HG03159 (cell line): ENCODE measurements at regions not wholly inside any gene's neighbourhood (a gene's known extent, or its start where the extent isn't known, plus 50 kb on each side); places are given as distances from the start of the nearest gene placed in this dataset.

ENCODE experiments used
- ATAC-seq: cut with Tn5 transposase; IDR thresholded peaks from one replicate; pipeline ENCODE4 v1.9.1; 2021; ENCODE audit warnings: mild to moderate bottlenecking, moderate library complexity; ENCODE audit not compliant: unreplicated experiment

DNA sequence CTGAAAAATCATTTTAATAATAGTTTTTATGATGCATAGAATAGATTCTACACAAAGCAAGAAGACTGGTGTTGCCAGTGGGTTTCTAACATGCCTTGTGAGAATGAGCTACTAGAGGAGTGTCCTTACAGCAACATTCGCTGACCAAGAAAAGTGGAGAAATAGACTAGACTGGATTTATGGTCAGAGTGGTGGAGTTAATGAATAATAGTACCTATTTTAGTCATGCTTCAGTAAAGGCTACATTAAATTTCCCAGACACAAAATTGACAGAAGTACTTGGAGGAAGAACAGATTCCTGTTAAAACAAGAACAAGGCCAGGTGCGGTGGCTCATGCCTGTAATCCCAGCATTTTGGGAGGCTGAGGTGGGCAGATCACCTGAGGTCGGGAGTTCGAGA, 539.2 kb downstream of the ETS1 start:
- ATAC-seq: no peak

DNA sequence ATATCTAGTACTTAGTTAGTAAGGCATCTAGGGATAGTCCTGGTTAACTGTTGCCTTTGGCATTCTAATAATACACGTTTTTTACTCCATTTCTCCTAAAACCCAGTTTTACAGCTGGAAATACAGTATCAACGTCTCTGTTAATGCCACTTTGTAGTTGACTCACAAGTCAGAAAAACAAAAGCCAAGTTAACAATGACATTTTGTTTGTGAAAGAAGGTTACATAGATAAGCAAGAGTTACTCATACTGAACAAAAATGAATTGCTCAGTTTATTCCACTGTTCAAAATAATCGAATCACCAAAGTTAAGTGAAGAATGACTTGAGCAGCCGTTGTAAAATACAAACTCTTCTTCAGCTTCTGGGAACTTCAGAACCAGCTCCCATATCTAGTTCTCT, 540.3 kb downstream of the ETS1 start:
- no peak for ATAC-seq

DNA sequence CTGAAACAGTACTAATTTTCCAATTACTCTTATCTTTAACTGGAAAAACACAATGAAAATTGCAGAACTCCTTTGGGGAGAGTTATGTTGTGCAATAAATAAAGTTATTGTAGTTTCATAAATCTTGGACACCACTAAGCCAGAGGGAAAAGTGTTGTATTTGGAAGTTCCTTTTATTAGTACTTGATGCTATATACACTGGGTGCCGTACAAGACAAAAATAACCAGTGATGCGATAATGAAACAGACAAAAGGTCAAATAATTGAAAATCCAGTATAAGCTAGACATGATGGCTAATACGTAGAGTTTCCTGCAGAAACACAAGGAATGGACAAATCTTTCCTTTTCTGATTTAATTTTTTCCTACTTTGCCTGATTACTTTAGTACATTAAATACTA, 541.1 kb downstream of the ETS1 start:
- no peak for ATAC-seq

DNA sequence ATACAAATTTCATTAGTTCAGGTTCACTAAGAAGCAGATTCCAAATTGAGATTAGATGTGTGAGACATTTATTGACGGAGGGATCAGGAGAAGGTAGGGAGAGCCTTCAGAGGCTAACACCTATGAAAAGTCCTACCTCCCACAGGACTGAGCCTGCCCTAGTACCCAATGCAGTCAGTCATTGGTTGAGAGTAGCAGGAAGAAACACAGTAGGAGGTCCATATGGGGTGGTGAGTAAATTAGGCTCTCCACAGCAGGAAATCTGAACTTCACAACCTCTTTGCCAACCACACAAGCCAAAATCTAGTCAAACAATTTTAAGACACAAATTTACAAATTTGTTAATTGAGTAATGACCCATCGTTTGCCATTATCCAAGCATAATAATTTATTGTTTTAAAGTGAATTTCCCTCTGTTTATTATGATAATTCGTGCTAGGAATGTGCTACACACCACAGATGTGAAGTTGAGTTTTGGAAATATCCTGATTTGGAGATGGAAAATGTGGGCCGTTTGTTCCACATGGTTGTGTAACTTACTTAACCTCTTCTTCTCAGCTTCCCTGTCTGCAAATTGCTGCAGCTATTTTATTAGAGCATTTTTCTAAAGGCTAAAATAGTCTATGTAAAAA, 542.1 kb downstream of the ETS1 start:
- ATAC-seq: no peak

DNA sequence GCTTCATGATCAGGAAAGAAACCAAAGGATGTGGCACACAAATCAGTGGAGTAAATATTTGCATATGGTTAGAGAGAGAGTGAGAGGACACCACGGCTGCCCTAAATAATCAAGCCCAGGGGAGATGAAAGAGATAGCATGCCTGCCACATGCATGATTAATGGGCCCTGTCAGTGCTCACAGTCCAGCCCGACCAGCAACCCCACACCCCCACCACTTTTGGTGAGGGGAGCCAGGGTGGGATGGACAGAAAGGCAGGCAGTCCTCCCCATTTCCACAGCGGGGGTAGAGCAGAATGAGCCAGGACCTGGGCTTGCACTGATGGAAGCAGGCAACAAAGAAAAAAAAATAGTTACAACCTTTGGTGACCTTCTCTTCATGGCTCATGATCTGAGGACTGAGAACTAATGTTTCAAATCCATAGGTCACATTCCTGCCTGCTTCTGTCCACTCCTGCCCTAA, 545.0 kb downstream of the ETS1 start:
- no peak for ATAC-seq

DNA sequence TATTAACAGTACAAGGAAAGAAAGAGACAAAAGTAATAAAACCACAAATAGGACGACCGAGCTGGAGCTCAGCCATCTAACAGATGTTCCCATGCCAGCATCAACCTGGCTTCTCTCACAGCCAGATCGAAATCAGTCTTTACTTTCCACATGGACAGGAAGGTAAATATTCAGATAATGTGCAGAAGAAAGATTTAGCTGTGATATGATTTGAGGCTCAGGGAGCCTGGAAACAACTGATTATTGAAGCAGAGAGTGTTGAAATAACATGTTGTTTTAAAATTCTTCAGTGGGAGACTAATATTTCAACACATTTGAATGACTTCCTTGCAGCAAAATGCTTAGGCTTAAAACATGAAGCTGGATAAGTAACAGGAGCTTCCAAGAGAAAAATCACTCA, 546.8 kb downstream of the ETS1 start:
- ATAC-seq: no peak

DNA sequence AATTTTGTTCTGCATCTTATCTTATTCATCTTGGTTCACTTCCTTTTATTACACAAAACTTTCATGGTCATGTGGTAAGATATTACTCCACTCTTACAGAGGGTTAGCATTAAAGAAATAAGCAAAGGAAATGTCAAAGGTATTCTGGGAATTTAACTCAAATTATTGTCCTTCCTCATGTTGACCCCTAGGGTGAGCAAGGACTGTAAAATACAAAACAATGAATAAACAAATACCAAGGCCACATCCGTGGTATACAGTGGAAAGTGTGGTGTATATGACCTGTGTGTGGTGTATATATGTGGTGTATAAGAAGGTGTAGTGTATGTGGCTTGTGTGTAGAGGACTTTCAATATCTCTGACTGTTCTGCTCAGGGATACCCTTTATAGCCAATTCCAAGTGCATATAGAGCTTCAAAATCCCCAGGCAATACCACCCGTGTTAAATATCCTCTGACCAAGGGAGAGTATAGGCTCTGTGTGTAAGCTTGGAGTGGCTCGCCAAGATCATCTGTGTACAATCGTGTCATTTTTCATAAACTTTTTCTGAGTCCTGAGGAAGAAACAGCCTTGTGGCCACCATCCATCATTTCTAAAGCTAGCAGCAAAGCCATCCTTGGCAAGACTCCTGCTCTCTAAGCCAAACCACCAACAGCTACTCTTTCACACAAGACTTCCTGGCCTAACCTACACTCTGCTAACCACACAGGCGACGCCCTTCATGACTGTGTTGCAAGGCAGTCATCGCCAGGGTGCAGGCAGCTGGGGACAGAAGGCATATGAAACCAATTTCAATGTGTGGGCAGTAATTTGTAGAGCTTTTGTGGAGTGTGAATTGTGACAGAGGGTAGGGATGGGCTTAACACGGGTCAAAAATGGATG, 548.0 kb downstream of the ETS1 start:
- ATAC-seq: peak; percentile 91

DNA sequence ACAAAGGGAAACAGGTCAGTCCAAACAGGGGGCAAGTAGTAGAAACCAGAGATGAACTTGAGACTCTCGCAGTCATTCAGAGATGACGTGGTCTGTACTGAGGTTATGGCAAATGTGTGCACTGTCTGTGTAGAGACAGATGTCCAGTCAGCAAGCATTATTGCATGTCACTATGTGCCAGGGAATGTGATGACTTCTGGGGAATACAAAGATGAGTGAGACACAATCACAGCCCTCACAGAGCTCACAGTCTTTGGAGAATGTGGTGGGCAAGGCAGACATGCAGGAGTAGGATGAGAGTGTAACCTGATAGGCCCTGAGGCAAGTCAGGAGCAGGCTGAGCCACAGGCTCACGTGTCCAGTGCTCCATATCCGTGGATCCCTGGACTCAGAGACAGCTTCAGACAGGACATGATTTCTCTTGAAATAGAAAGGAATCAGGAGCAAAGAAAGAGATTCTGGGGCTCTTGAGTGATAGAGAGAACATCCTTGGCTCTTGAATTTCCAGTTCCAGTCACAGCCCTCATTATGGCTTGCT, 550.7 kb downstream of the ETS1 start:
- no peak for ATAC-seq

DNA sequence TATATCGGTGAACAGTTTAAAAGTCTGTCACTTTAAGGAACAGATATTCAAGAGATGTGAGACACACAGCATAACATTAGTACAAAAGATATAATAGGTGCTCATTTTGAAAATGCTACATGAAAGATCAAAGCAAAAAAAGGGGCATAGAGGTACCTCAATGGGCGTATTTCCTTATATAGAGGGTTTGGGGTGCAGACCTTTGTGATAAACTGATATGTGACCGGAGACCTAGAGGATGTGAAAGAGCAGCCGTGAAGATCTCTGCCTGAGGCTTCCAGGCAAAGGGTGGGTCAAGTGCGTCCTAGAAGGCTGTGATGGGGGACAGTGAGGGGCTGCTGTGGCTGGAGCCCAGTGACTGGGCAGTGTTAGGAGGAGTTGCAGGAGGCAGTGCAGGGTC, 551.4 kb downstream of the ETS1 start:
- ATAC-seq: no peak

DNA sequence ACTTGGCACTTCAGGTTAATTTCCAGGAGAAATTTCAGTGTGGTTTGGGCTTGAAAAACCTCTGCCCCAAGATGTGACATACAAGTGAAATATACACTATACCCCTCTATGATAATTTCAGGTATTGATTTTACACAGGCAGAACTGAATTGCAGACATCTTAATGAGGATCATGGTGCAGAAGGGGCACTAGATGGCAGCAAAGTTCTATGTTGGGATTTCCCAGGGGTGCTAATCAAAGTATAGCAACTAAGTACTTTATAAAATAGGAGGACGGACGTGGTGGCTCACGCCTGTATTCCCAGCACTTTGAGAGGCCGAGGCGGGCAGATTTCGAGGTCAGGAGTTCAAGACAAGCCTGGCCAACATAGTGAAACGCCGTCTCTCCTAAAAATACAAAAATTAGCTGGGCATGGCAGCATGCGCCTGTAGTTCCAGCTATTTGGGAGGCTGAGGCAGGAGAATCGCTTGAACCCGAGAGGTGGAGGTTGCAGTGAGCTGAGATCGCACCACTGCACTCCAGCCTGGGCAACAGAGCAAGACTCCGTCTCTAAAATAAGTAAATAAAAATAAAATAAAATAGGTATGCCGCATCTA, 555.7 kb downstream of the ETS1 start:
- peak; percentile 79 for ATAC-seq

DNA sequence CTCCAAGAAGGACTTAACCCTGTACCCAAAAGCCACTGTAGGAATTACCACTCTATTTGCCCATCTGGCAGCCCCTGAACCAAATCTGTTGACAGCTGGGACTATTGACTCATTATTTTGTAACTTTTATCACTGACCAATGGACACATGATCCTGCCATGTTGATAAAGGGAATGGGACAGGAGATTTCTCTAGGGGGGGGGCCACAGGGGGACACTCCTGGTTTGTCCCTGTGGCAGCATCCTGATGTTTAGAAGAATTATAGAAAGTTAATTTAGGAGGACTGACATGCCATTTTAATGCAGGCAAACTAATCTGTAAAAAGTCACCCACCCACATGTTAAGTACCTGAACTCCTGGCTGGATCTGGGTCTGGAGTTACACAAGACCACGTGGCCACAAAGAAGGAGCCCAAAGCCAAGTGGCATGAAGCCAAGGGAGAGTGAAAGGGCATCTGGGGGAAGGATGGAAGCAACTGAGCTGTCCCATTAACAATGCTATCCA, 558.1 kb downstream of the ETS1 start:
- no peak for ATAC-seq

DNA sequence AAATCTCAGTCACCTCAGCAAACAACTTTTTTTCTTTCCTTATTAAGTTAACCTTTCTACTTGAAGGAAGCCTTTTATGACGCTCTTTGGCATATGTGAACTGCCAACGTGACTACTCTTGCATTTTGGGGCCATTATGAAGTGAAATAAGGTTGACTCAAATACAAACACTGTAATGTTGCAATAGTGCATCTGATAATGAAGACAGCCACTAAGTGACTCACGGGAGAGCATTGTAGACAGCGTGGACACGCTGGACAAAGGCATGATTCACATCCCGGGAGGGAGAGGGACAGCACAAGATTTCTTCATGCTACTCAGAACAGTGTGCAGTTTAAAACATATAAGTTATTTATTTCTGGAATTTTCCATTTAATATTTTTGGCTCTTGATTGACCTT, 560.8 kb downstream of the ETS1 start:
- no peak for ATAC-seq

DNA sequence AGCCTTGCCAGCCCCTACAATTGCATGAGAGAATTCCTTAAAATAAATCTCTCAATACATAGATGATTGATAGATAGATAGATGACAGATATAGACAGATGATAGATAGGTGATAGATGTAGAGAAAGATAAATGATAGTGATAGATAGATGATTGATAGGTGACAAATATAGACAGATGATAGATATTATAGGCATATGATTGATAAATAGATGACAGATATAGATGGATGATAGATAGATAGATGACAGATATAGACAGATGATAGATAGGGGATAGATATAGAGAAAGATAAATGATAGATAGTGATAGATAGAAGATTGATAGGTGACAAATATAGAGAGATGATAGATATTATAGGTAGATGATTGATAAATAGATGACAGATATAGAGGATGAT, 564.6 kb downstream of the ETS1 start:
- ATAC-seq: no peak

DNA sequence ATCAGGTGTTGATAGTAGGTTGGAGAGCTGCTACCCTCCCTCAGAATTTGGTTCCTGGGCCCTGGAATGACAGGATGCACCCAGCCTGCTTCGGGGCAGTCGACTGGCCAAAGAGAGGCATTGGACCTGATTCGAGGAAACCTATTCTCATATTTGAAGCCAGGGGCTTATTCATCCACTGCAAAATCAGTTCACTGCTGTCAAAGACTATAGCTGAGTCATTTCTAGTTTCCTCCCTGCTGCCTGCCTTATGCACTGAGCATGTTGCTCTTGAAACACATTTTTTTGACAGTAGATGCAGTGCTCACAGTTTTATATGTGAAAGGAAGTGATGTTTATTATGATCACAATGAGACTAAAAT, 565.4 kb downstream of the ETS1 start:
- ATAC-seq: peak; percentile 73

DNA sequence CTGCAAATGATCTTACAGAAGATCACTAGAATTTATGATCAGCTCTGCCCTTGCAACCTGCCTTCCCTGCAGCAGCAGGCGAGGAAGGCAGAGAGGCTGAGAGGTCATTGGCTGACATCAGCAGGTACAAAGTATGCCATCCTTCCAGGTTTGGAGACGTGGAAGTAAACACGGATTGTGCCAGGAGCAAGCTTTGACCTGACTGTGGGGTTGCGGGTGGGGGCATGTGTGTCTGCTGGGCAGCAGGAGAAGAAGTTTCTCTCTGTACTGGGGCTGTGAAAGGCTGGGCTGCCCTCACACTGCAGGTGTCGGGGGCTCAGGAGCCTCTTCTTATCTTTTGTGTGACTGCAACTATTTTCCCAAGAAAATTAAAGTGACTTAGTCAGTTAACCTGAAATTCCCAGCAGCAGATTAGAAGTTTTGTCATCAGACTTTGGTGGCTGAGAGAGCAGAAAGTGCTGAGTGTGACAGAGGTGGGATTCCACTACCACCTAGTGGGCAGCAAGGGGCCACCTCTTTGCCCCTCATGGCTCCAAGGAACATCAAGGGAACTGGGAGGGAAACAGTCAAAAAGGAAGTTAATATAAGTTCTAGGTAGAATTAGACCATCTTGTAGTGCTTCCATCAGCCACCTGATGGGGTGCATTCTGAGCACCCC, 565.9 kb downstream of the ETS1 start:
- peak; percentile 28 for ATAC-seq

DNA sequence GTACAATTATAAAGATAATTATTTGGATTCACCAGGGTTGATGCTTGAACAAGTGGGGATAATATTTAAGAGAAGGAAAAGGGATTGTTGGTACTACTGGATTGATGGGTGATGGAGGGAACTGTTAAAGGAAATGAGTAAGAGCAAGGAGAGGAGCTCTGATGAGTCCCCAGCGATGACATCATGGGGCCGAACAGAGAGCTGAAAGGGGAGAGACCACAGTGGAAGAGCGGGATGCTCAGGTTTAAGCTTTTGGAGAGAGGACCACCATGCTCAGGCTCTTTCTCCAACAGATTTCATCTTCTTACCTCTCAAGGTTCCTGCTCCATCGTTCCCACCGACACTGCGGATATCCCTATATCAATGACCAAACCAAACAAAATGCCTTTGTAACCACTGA, 568.7 kb downstream of the ETS1 start:
- ATAC-seq: no peak

DNA sequence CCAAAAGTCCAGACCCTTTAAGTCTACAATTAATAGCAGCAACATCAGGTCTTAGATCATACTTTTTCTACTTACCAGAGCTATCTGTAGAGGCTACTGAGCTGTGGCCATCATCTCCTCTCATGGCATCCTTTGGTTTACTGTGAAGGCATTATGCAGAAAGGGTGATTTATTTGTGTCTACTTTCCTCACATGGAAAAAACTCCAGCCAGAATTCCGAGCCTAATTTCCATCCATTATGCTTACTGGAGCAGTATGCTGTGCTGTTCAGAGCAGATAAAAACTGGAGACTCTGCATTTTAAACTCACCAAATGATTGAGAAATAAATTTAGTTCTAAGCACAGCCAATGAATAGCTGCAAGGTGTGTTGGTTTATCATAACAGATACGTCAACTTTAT, 581.8 kb downstream of the ETS1 start:
- ATAC-seq: no peak

DNA sequence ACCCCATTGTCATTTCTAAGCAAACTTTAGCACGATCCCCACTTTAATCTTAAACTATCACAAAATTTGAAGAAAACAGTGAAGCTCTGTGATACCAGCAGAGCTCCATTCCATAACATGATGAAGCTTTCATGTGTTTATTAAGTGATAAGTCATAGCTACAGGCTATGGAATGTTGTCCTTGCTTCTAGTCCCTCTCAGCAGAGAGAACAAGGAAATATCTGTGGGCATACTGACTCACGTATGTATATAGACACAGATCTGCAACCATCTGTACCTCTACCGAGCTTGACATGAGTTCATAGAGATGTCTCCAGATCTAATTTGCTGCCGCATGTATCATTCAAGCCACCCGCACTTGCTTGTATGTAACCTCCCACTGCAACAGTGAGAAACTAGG, 588.9 kb downstream of the ETS1 start:
- ATAC-seq: no peak

DNA sequence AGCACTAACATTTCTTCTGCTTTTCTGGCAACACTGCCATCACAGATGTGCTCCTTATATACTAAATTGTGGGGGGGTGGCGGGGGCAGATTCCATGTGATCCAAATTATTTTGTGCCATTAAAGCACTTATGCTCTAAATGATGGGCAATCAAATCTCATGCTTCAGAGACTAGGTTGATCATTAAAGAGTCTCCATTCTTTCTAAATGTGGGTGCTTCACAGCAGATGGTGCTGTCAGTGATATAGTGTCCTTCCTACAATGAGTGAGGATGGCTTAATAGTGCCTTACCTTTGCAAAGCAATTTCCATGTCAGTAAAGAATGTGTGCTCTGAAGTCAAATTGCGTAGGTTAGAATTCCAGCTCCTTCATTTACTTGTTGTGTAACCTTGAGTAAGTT, 589.8 kb downstream of the ETS1 start:
- no peak for ATAC-seq

DNA sequence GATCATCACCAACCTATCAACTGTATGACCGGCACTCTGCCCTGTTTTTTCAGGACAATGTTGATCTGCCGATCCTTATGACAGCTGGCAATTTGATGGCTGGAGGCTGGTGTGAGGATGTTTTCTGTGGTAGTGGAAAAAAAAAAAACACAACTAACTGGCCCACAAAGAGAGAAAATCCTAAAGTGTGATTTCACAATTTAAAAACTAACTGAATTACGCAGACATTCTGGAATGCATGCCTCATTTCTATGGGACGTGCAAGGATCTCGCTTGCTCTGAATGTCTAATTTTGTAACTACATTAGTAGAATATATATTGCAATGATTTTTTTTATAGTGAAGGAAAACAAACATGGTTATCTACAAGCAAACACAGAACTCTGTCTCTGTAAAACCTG, 590.5 kb downstream of the ETS1 start:
- no peak for ATAC-seq

DNA sequence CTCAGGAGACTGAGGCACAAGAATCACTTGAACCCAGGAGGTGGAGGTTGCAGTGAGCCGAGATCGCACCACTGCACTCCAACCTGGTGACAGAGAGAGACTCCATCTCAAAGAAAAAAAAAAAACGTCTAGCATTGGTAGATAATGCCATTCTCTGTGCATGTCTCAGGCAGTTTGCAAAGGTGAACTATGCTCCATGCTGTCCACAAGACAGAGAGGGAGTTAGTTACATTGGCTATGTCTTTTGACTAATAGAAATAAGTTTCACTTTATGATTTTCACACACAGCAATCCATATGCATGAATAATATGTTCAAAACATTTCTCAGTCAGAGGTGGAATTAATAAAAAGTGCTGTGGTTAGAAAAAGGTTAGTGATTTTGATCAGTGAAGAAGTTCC, 591.4 kb downstream of the ETS1 start:
- ATAC-seq: no peak
